ENCODE measurements at regions not wholly inside any gene's neighbourhood (a gene's known extent, or its start where the extent isn't known, plus 50 kb on each side); places are given as distances from the start of the nearest gene placed in this dataset.
"Not testable (repeated sequence)": the region's sequence is repeated elsewhere in the genome, so short reads cannot be mapped to it uniquely, and the experiment has no call there.

GRCh38 chr3:38952721-38953120, 99.0 kb downstream of the SCN11A start:
- Histone ChIP-seq H3K27me3 (ENCODE audit: insufficient read depth, poor library complexity, severe bottlenecking) (no peaks in the 10 kb centered on the region), H3K4me1 (ENCODE audit: insufficient read depth, poor library complexity, severe bottlenecking) (no peaks in the 10 kb centered on the region), H3K36me3 (ENCODE audit: low read depth) (no peaks in the 10 kb centered on the region), H3K9me3 (ENCODE audit: severe bottlenecking) (no peaks in the 10 kb centered on the region), H3K27ac (ENCODE audit: poor library complexity, severe bottlenecking) (no peak overlapping the region), H3K4me3 (ENCODE audit: severe bottlenecking) (no peak overlapping the region)
- ATAC-seq (ENCODE audit: low read depth) (no peak), DNase-seq (ENCODE audit: low spot score) (no peak)
- TF ChIP-seq CTCF (IDR thresholded peaks at IDR 0.05; ENCODE audit: poor library complexity, severe bottlenecking): no peak

- not testable (repeated sequence) for DNase-seq (ENCODE audit: low spot score); ATAC-seq (ENCODE audit: low read depth); H3K9me3 ChIP-seq (ENCODE audit: severe bottlenecking)
Observed at GRCh38 chr3:38951167-38951566, 100.6 kb downstream of the SCN11A start.

GRCh38 chr3:38950581-38950980, 101.2 kb downstream of the SCN11A start:
- Histone ChIP-seq H3K4me1 (ENCODE audit: insufficient read depth, poor library complexity, severe bottlenecking) (no peaks in the 10 kb centered on the region), H3K27ac (ENCODE audit: poor library complexity, severe bottlenecking) (no peak overlapping the region), H3K36me3 (ENCODE audit: low read depth) (no peaks in the 10 kb centered on the region), H3K9me3 (ENCODE audit: severe bottlenecking) (no peaks in the 10 kb centered on the region), H3K27me3 (ENCODE audit: insufficient read depth, poor library complexity, severe bottlenecking) (no peaks in the 10 kb centered on the region), H3K4me3 (ENCODE audit: severe bottlenecking) (no peak overlapping the region)
- no peak for DNase-seq (ENCODE audit: low spot score)
- ATAC-seq (ENCODE audit: low read depth): no peak
- no peak for TF ChIP-seq CTCF (IDR thresholded peaks at IDR 0.05; ENCODE audit: poor library complexity, severe bottlenecking)

More at GRCh38 chr3:38951167-38951566, 100.6 kb downstream of the SCN11A start:
- not testable (repeated sequence) for H3K4me1 ChIP-seq (ENCODE audit: insufficient read depth, poor library complexity, severe bottlenecking); H3K4me3 ChIP-seq (ENCODE audit: severe bottlenecking); H3K27ac ChIP-seq (ENCODE audit: poor library complexity, severe bottlenecking); H3K27me3 ChIP-seq (ENCODE audit: insufficient read depth, poor library complexity, severe bottlenecking); H3K36me3 ChIP-seq (ENCODE audit: low read depth)

GRCh38 chr3:38949994-38950393, 101.8 kb downstream of the SCN11A start:
- no peak for ATAC-seq (ENCODE audit: low read depth)
- no peaks in the 10 kb centered on the region for H3K27me3 ChIP-seq (ENCODE audit: insufficient read depth, poor library complexity, severe bottlenecking)

GRCh38 chr3:38940394-38940793, 111.3 kb downstream of the SCN11A start:
- Histone ChIP-seq H3K9me3 (ENCODE audit: severe bottlenecking) (no peaks in the 10 kb centered on the region), H3K4me1 (ENCODE audit: insufficient read depth, poor library complexity, severe bottlenecking) (no peaks in the 10 kb centered on the region), H3K27me3 (ENCODE audit: insufficient read depth, poor library complexity, severe bottlenecking) (no peaks in the 10 kb centered on the region), H3K4me3 (ENCODE audit: severe bottlenecking) (no peak overlapping the region), H3K36me3 (ENCODE audit: low read depth) (no peaks in the 10 kb centered on the region), H3K27ac (ENCODE audit: poor library complexity, severe bottlenecking) (no peak overlapping the region)
- ATAC-seq (ENCODE audit: low read depth) (no peak), DNase-seq (ENCODE audit: low spot score) (no peak)
- no peak for TF ChIP-seq CTCF (IDR thresholded peaks at IDR 0.05; ENCODE audit: poor library complexity, severe bottlenecking)

More at GRCh38 chr3:38949994-38950393, 101.8 kb downstream of the SCN11A start:
- no peak overlapping the region for H3K4me3 ChIP-seq (ENCODE audit: severe bottlenecking)
- H3K9me3 ChIP-seq (ENCODE audit: severe bottlenecking): no peaks in the 10 kb centered on the region
- no peaks in the 10 kb centered on the region for H3K36me3 ChIP-seq (ENCODE audit: low read depth)
- H3K4me1 ChIP-seq (ENCODE audit: insufficient read depth, poor library complexity, severe bottlenecking): no peaks in the 10 kb centered on the region
- no peak for DNase-seq (ENCODE audit: low spot score)
- no peak for TF ChIP-seq CTCF (IDR thresholded peaks at IDR 0.05; ENCODE audit: poor library complexity, severe bottlenecking)
- H3K27ac ChIP-seq (ENCODE audit: poor library complexity, severe bottlenecking): no peak overlapping the region

Data from RWPE2 (cell line).